Smooth muscle cell (in vitro differentiated cells): ENCODE measurements at regions not wholly inside any gene's neighbourhood (a gene's known extent, or its start where the extent isn't known, plus 50 kb on each side); places are given as distances from the start of the nearest gene placed in this dataset.

Source experiments
- DNase-seq: peaks from one replicate; lab custom pipeline; 2025; ENCODE audit not compliant: unreplicated experiment; lab: John Stamatoyannopoulos, UW
- H2AFZ ChIP-seq: fragments of 200-600 bp; sonication (generic); 2 replicates; pipeline ENCODE4 v1.6.0; 2016; ENCODE audit warnings: antibody characterized with exemption, low read depth, mild to moderate bottlenecking
- H3F3A ChIP-seq: fragments of 200-600 bp; sonication (generic); 2 replicates; pipeline ENCODE4 v1.6.0; 2017; ENCODE audit warnings: antibody characterized with exemption, low read depth
- H3K27ac ChIP-seq: fragments of 200-600 bp; sonication (generic); 2 replicates; pipeline ENCODE4 v1.5.1; 2016; ENCODE audit warnings: low read depth, mild to moderate bottlenecking
- H3K27me3 ChIP-seq: fragments of 200-600 bp; sonication (generic); 2 replicates; pipeline ENCODE4 v1.6.1; 2016; ENCODE audit warnings: low read depth, mild to moderate bottlenecking
- H3K36me3 ChIP-seq: fragments of 200-600 bp; sonication (generic); 2 replicates; pipeline ENCODE4 v1.5.1; 2016; ENCODE audit warnings: low read depth
- H3K4me1 ChIP-seq: fragments of 200-600 bp; sonication (generic); 2 replicates; pipeline ENCODE4 v1.5.1; 2016; ENCODE audit warnings: low read depth
- H3K4me2 ChIP-seq: fragments of 200-600 bp; sonication (generic); 2 replicates; pipeline ENCODE4 v1.6.0; 2016; ENCODE audit warnings: mild to moderate bottlenecking
- H3K4me3 ChIP-seq: fragments of 200-600 bp; sonication (generic); 2 replicates; pipeline ENCODE4 v1.5.1; 2016; ENCODE audit warnings: mild to moderate bottlenecking
- H3K79me2 ChIP-seq: fragments of 200-600 bp; sonication (generic); 2 replicates; pipeline ENCODE4 v1.6.0; 2016; ENCODE audit warnings: low read depth, mild to moderate bottlenecking
- H3K9ac ChIP-seq: fragments of 200-600 bp; sonication (generic); 2 replicates; pipeline ENCODE4 v1.6.0; 2016; ENCODE audit warnings: low read depth
- H3K9me3 ChIP-seq: fragments of 200-600 bp; sonication (generic); replicated peaks from 2 replicates; pipeline ENCODE4 v1.5.1; 2016; ENCODE audit warnings: low read depth
- H4K20me1 ChIP-seq: fragments of 200-600 bp; sonication (generic); 2 replicates; pipeline ENCODE4 v1.6.0; 2016; ENCODE audit warnings: low read depth
- CTCF ChIP-seq: fragments of 200-600 bp; sonication (generic); IDR thresholded peaks from 2 replicates; pipeline ENCODE4 v1.5.1; 2017; ENCODE audit warnings: borderline replicate concordance, mild to moderate bottlenecking, antibody characterized with exemption; ENCODE audit not compliant: insufficient read depth, poor library complexity, severe bottlenecking
- WGBS: methylation state at CpG from one replicate; pipeline ENCODE4 v1.1.7; 2016; ENCODE audit warnings: low lambda C conversion rate; 5-methylcytosine and 5-hydroxymethylcytosine counted together

GRCh38 chr18:25516747-25517498 is 165.0 kb upstream of the ZNF521 start:
- H3K9me3 ChIP-seq: no peaks in the 10 kb centered on the region
- no peak overlapping the region for H2AFZ ChIP-seq

GRCh38 chr18:25516121-25516520 is 164.2 kb upstream of the ZNF521 start:
- H3K9me3 ChIP-seq: no peaks in the 10 kb centered on the region
- no peaks in the 10 kb centered on the region for H3K36me3 ChIP-seq
- H3K27me3 ChIP-seq: no peaks in the 10 kb centered on the region
- H4K20me1 ChIP-seq: no peaks in the 10 kb centered on the region
- no peak overlapping the region for H3K27ac ChIP-seq
- TF ChIP-seq CTCF: no peak
- H3K4me2 ChIP-seq: no peak overlapping the region
- no peak for DNase-seq
- H3F3A ChIP-seq: no peaks in the 10 kb centered on the region
- 49% methylated on average over 5 of the region's 5 CpGs for whole genome bisulfite sequencing
- no peaks in the 10 kb centered on the region for H3K79me2 ChIP-seq
- peaks cover 19% of the 10 kb centered on the region for H3K4me1 ChIP-seq
- no peak overlapping the region for H3K9ac ChIP-seq
- H3K4me3 ChIP-seq: no peak overlapping the region
- H2AFZ ChIP-seq: no peak overlapping the region

More at GRCh38 chr18:25516747-25517498, 165.0 kb upstream of the ZNF521 start:
- no peaks in the 10 kb centered on the region for H3F3A ChIP-seq
- peak overlapping the region; percentile 52 for H3K27ac ChIP-seq
- H3K4me2 ChIP-seq: peak overlapping the region; percentile 54
- H3K36me3 ChIP-seq: no peaks in the 10 kb centered on the region
- peaks cover 19% of the 10 kb centered on the region for H3K4me1 ChIP-seq
- no peak for DNase-seq
- H3K79me2 ChIP-seq: no peaks in the 10 kb centered on the region
- no peak for TF ChIP-seq CTCF
- no peaks in the 10 kb centered on the region for H4K20me1 ChIP-seq
- WGBS: 59% methylated on average over 7 of the region's 7 CpGs
- no peak overlapping the region for H3K4me3 ChIP-seq
- no peaks in the 10 kb centered on the region for H3K27me3 ChIP-seq
- H3K9ac ChIP-seq: no peak overlapping the region

- 92% methylated on average over 2 of the region's 2 CpGs for WGBS
- Histone ChIP-seq H3K9me3 (no peaks in the 10 kb centered on the region), H3F3A (no peaks in the 10 kb centered on the region), H3K36me3 (no peaks in the 10 kb centered on the region), H3K79me2 (no peaks in the 10 kb centered on the region), H3K4me1 (no peaks in the 10 kb centered on the region), H4K20me1 (no peaks in the 10 kb centered on the region), H2AFZ (no peak overlapping the region), H3K27me3 (no peaks in the 10 kb centered on the region), H3K4me2 (no peak overlapping the region), H3K9ac (no peak overlapping the region), H3K27ac (no peak overlapping the region), H3K4me3 (no peak overlapping the region)
- TF ChIP-seq CTCF: no peak
- no peak for DNase-seq
Observed at GRCh38 chr18:25510096-25510495, 158.1 kb upstream of the ZNF521 start.

- TF ChIP-seq CTCF: no peak
- H3K79me2 ChIP-seq: no peaks in the 10 kb centered on the region
- peak overlapping the region; percentile 10 for H3K9ac ChIP-seq
- no peaks in the 10 kb centered on the region for H3K27me3 ChIP-seq
- H3K36me3 ChIP-seq: no peaks in the 10 kb centered on the region
- H3K4me3 ChIP-seq: peak overlapping the region; percentile 47
- no peaks in the 10 kb centered on the region for H3F3A ChIP-seq
- peak overlapping the region; percentile 85 for H3K4me2 ChIP-seq
- H3K27ac ChIP-seq: no peak overlapping the region
- no peaks in the 10 kb centered on the region for H3K9me3 ChIP-seq
- H2AFZ ChIP-seq: peak overlapping the region; percentile 93
- 12% methylated on average over 11 of the region's 11 CpGs for WGBS
- DNase-seq: no peak
- H3K4me1 ChIP-seq: peaks cover 4% of the 10 kb centered on the region
- H4K20me1 ChIP-seq: no peaks in the 10 kb centered on the region
Observed at GRCh38 chr18:25503567-25504081, 151.7 kb upstream of the ZNF521 start.
